ENCODE measurements at regions not wholly inside any gene's neighbourhood (a gene's known extent, or its start where the extent isn't known, plus 50 kb on each side); places are given as distances from the start of the nearest gene placed in this dataset.
A peak's percentile ranks its signal among the peaks of the same experiment; 100 is the strongest.

- no peak for DNase-seq (ENCODE audit: low spot score in 2 of 2)
- no peaks in the 10 kb centered on the region for H3K27me3 Mint-ChIP-seq
- H3K36me3 Mint-ChIP-seq (ENCODE audit: insufficient read depth) = no peaks in the 10 kb centered on the region
- peak; percentile 66 for ATAC-seq (replicated peaks; ENCODE audit: extremely low read depth, poor library complexity, severe bottlenecking)
- no peak overlapping the region for H3K27ac Mint-ChIP-seq (ENCODE audit: low read depth)
- H3K9me3 Mint-ChIP-seq = peaks cover 17% of the 10 kb centered on the region
- H3K4me1 Mint-ChIP-seq = no peaks in the 10 kb centered on the region
- H3K4me3 Mint-ChIP-seq = no peak overlapping the region
Observed at GRCh38 chr4:23333946-23334878, 555.6 kb downstream of the PPARGC1A start.

GRCh38 chr4:23333556-23333945 lies 556.3 kb downstream of the PPARGC1A start:
- no peak overlapping the region for H3K27ac Mint-ChIP-seq (ENCODE audit: low read depth)
- no peaks in the 10 kb centered on the region for H3K36me3 Mint-ChIP-seq (ENCODE audit: insufficient read depth)
- H3K4me3 Mint-ChIP-seq = no peak overlapping the region
- ATAC-seq (replicated peaks; ENCODE audit: extremely low read depth, poor library complexity, severe bottlenecking) = peak; percentile 15
- no peaks in the 10 kb centered on the region for H3K4me1 Mint-ChIP-seq
- DNase-seq (ENCODE audit: low spot score in 2 of 2) = no peak
- H3K9me3 Mint-ChIP-seq = peaks cover 12% of the 10 kb centered on the region
- H3K27me3 Mint-ChIP-seq = no peaks in the 10 kb centered on the region

- ATAC-seq (replicated peaks; ENCODE audit: extremely low read depth, poor library complexity, severe bottlenecking) (no peak), DNase-seq (ENCODE audit: low spot score in 2 of 2) (no peak)
- Mint-ChIP-seq H3K4me3 (no peak overlapping the region), H3K9me3 (peaks cover 5% of the 10 kb centered on the region), H3K27ac (ENCODE audit: low read depth) (no peak overlapping the region), H3K27me3 (no peaks in the 10 kb centered on the region), H3K4me1 (no peaks in the 10 kb centered on the region), H3K36me3 (ENCODE audit: insufficient read depth) (no peaks in the 10 kb centered on the region)
Observed at GRCh38 chr4:23332313-23332712, 557.5 kb downstream of the PPARGC1A start.

GRCh38 chr4:23327120-23327519 lies 562.7 kb downstream of the PPARGC1A start:
- DNase-seq (ENCODE audit: low spot score in 2 of 2) (no peak), ATAC-seq (replicated peaks; ENCODE audit: extremely low read depth, poor library complexity, severe bottlenecking) (no peak)
- no peaks in the 10 kb centered on the region for H3K27me3 Mint-ChIP-seq
- H3K4me3 Mint-ChIP-seq = no peak overlapping the region
- H3K4me1 Mint-ChIP-seq = no peaks in the 10 kb centered on the region
- H3K27ac Mint-ChIP-seq (ENCODE audit: low read depth) = no peak overlapping the region
- peaks cover 4% of the 10 kb centered on the region for H3K9me3 Mint-ChIP-seq
- H3K36me3 Mint-ChIP-seq (ENCODE audit: insufficient read depth) = peaks cover 2% of the 10 kb centered on the region

GRCh38 chr4:23324021-23324690 lies 565.7 kb downstream of the PPARGC1A start:
- Mint-ChIP-seq H3K4me1 (no peaks in the 10 kb centered on the region), H3K4me3 (no peak overlapping the region), H3K36me3 (ENCODE audit: insufficient read depth) (peaks cover 2% of the 10 kb centered on the region), H3K27ac (ENCODE audit: low read depth) (no peak overlapping the region), H3K9me3 (peaks cover 11% of the 10 kb centered on the region), H3K27me3 (no peaks in the 10 kb centered on the region)
- DNase-seq (ENCODE audit: low spot score in 2 of 2) (no peak), ATAC-seq (replicated peaks; ENCODE audit: extremely low read depth, poor library complexity, severe bottlenecking) (no peak)

- Mint-ChIP-seq H3K36me3 (ENCODE audit: insufficient read depth) (peaks cover 4% of the 10 kb centered on the region), H3K4me3 (no peak overlapping the region), H3K27me3 (no peaks in the 10 kb centered on the region), H3K27ac (ENCODE audit: low read depth) (no peak overlapping the region), H3K9me3 (peaks cover 16% of the 10 kb centered on the region), H3K4me1 (no peaks in the 10 kb centered on the region)
- DNase-seq (ENCODE audit: low spot score in 2 of 2) = no peak
- ATAC-seq (replicated peaks; ENCODE audit: extremely low read depth, poor library complexity, severe bottlenecking) = no peak
Observed at GRCh38 chr4:23323436-23323835, 566.4 kb downstream of the PPARGC1A start.

GRCh38 chr4:23322732-23323131 lies 567.1 kb downstream of the PPARGC1A start:
- Mint-ChIP-seq H3K27me3 (no peaks in the 10 kb centered on the region), H3K36me3 (ENCODE audit: insufficient read depth) (peaks cover 4% of the 10 kb centered on the region), H3K27ac (ENCODE audit: low read depth) (no peak overlapping the region), H3K9me3 (peaks cover 16% of the 10 kb centered on the region), H3K4me1 (no peaks in the 10 kb centered on the region), H3K4me3 (no peak overlapping the region)
- DNase-seq (ENCODE audit: low spot score in 2 of 2) = no peak
- no peak for ATAC-seq (replicated peaks; ENCODE audit: extremely low read depth, poor library complexity, severe bottlenecking)

- Mint-ChIP-seq H3K36me3 (ENCODE audit: insufficient read depth) (peaks cover 4% of the 10 kb centered on the region), H3K4me3 (no peak overlapping the region), H3K27ac (ENCODE audit: low read depth) (no peak overlapping the region), H3K9me3 (peaks cover 21% of the 10 kb centered on the region), H3K4me1 (no peaks in the 10 kb centered on the region), H3K27me3 (no peaks in the 10 kb centered on the region)
- no peak for ATAC-seq (replicated peaks; ENCODE audit: extremely low read depth, poor library complexity, severe bottlenecking)
- DNase-seq (ENCODE audit: low spot score in 2 of 2) = no peak
Observed at GRCh38 chr4:23320931-23321587, 568.8 kb downstream of the PPARGC1A start.

GRCh38 chr4:23312686-23313085 lies 577.2 kb downstream of the PPARGC1A start:
- no peaks in the 10 kb centered on the region for H3K27me3 Mint-ChIP-seq
- H3K4me1 Mint-ChIP-seq = no peaks in the 10 kb centered on the region
- H3K4me3 Mint-ChIP-seq = no peak overlapping the region
- H3K27ac Mint-ChIP-seq (ENCODE audit: low read depth) = no peak overlapping the region
- no peak for ATAC-seq (replicated peaks; ENCODE audit: extremely low read depth, poor library complexity, severe bottlenecking)
- DNase-seq (ENCODE audit: low spot score in 2 of 2) = no peak
- H3K9me3 Mint-ChIP-seq = peaks cover 18% of the 10 kb centered on the region
- H3K36me3 Mint-ChIP-seq (ENCODE audit: insufficient read depth) = no peaks in the 10 kb centered on the region

- H3K27ac Mint-ChIP-seq (ENCODE audit: low read depth) = no peak overlapping the region
- H3K4me3 Mint-ChIP-seq = no peak overlapping the region
- no peak for ATAC-seq (replicated peaks; ENCODE audit: extremely low read depth, poor library complexity, severe bottlenecking)
- H3K4me1 Mint-ChIP-seq = no peaks in the 10 kb centered on the region
- H3K9me3 Mint-ChIP-seq = peaks cover 11% of the 10 kb centered on the region
- no peak for DNase-seq (ENCODE audit: low spot score in 2 of 2)
- no peaks in the 10 kb centered on the region for H3K36me3 Mint-ChIP-seq (ENCODE audit: insufficient read depth)
- H3K27me3 Mint-ChIP-seq = no peaks in the 10 kb centered on the region
Observed at GRCh38 chr4:23311983-23312382, 577.9 kb downstream of the PPARGC1A start.

- no peaks in the 10 kb centered on the region for H3K4me1 Mint-ChIP-seq
- H3K27ac Mint-ChIP-seq (ENCODE audit: low read depth) = no peak overlapping the region
- DNase-seq (ENCODE audit: low spot score in 2 of 2) (no peak), ATAC-seq (replicated peaks; ENCODE audit: extremely low read depth, poor library complexity, severe bottlenecking) (no peak)
- no peaks in the 10 kb centered on the region for H3K9me3 Mint-ChIP-seq
- H3K4me3 Mint-ChIP-seq = no peak overlapping the region
- H3K36me3 Mint-ChIP-seq (ENCODE audit: insufficient read depth) = no peaks in the 10 kb centered on the region
- no peaks in the 10 kb centered on the region for H3K27me3 Mint-ChIP-seq
Observed at GRCh38 chr4:23305026-23305425, 584.8 kb downstream of the PPARGC1A start.

- Mint-ChIP-seq H3K27me3 (no peaks in the 10 kb centered on the region), H3K4me1 (no peaks in the 10 kb centered on the region), H3K4me3 (no peak overlapping the region), H3K27ac (ENCODE audit: low read depth) (no peak overlapping the region), H3K36me3 (ENCODE audit: insufficient read depth) (no peaks in the 10 kb centered on the region), H3K9me3 (peaks cover 5% of the 10 kb centered on the region)
- ATAC-seq (replicated peaks; ENCODE audit: extremely low read depth, poor library complexity, severe bottlenecking) (no peak), DNase-seq (ENCODE audit: low spot score in 2 of 2) (no peak)
Observed at GRCh38 chr4:23298371-23298770, 591.5 kb downstream of the PPARGC1A start.

Data from central memory CD8-positive, alpha-beta T cell (primary cell).